Progenitor cell of endocrine pancreas (in vitro differentiated cells): ENCODE measurements at regions not wholly inside any gene's neighbourhood (a gene's known extent, or its start where the extent isn't known, plus 50 kb on each side); places are given as distances from the start of the nearest gene placed in this dataset.

Experiments
- DNase-seq: peaks from one replicate; pipeline ENCODE4 v3.0.0; 2021; ENCODE audit warnings: low spot score; ENCODE audit not compliant: unreplicated experiment
- H3K27ac Mint-ChIP-seq: 2 replicates; pipeline ENCODE4 v1.8.0; 2021; ENCODE audit warnings: mild to moderate bottlenecking, moderate library complexity, mixed read lengths
- H3K27me3 Mint-ChIP-seq: 2 replicates; pipeline ENCODE4 v1.8.0; 2021; ENCODE audit warnings: mixed read lengths
- H3K36me3 Mint-ChIP-seq: 2 replicates; pipeline ENCODE4 v1.8.0; 2022; ENCODE audit warnings: mixed read lengths; ENCODE audit not compliant: insufficient read depth
- H3K4me1 Mint-ChIP-seq: 2 replicates; pipeline ENCODE4 v1.8.0; 2021; ENCODE audit warnings: low read depth, mixed read lengths
- H3K4me3 Mint-ChIP-seq: 2 replicates; pipeline ENCODE4 v1.8.0; 2021; ENCODE audit warnings: low read depth, mild to moderate bottlenecking, moderate library complexity, mixed read lengths
- H3K9me3 Mint-ChIP-seq: 2 replicates; pipeline ENCODE4 v1.8.0; 2021; ENCODE audit warnings: low read depth, mixed read lengths
- TF ChIP-seq, protein P1 (sequence below): fragments of 200-600 bp; sonication (generic); IDR thresholded peaks from one replicate; pipeline ENCODE4 v1.5.0; 2021; ENCODE audit warnings: antibody characterized with exemption, mild to moderate bottlenecking; ENCODE audit not compliant: unreplicated experiment

DNA sequence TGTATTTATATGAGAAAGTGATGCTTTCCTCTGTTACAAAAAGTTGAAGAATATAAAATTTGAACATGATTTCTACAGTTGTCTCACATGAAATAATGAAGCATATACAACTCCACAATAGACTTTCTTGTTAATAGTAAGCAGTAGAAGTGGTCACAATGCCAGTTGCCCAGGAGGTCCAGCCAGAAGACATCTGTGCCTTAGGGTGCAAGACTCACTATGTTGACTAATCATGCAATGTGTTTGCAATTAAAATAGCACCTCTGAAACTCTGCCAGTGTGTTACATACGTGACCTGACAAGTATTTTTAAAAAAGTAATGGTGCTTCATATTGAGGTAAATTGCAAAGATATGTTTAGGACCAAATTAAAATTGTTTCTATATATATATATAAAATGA lies 547.2 kb downstream of the ETV1 start:
- DNase-seq: no peak
- H3K27ac Mint-ChIP-seq: no peak overlapping the region
- TF ChIP-seq, protein P1, sequence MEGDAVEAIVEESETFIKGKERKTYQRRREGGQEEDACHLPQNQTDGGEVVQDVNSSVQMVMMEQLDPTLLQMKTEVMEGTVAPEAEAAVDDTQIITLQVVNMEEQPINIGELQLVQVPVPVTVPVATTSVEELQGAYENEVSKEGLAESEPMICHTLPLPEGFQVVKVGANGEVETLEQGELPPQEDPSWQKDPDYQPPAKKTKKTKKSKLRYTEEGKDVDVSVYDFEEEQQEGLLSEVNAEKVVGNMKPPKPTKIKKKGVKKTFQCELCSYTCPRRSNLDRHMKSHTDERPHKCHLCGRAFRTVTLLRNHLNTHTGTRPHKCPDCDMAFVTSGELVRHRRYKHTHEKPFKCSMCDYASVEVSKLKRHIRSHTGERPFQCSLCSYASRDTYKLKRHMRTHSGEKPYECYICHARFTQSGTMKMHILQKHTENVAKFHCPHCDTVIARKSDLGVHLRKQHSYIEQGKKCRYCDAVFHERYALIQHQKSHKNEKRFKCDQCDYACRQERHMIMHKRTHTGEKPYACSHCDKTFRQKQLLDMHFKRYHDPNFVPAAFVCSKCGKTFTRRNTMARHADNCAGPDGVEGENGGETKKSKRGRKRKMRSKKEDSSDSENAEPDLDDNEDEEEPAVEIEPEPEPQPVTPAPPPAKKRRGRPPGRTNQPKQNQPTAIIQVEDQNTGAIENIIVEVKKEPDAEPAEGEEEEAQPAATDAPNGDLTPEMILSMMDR: no peak
- peaks cover 2% of the 10 kb centered on the region for H3K36me3 Mint-ChIP-seq
- H3K4me3 Mint-ChIP-seq: no peak overlapping the region
- peaks cover 6% of the 10 kb centered on the region for H3K9me3 Mint-ChIP-seq
- H3K4me1 Mint-ChIP-seq: no peaks in the 10 kb centered on the region
- no peaks in the 10 kb centered on the region for H3K27me3 Mint-ChIP-seq

DNA sequence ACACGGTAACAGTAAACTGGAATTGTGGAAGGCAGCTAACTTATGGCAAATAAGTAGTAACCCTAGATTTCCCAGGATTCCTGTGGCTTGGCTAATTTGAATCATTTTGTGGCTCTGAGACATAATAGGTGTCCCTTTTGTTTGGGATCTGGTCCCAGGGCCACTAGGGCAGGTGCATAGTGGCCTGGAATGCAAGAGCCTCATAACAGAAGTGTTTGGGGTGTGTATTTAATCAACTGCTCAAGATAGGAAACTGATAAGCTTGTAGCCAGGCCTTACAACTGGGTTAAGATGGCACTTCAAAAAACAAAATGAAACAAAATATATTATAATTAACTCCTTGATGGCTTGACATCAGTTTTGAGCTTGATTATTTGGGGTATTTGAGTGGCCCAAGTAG lies 541.8 kb downstream of the ETV1 start:
- H3K27ac Mint-ChIP-seq: no peak overlapping the region
- peaks cover 4% of the 10 kb centered on the region for H3K9me3 Mint-ChIP-seq
- no peaks in the 10 kb centered on the region for H3K36me3 Mint-ChIP-seq
- no peaks in the 10 kb centered on the region for H3K4me1 Mint-ChIP-seq
- TF ChIP-seq, protein P1: no peak
- no peak for DNase-seq
- H3K4me3 Mint-ChIP-seq: no peak overlapping the region
- H3K27me3 Mint-ChIP-seq: no peaks in the 10 kb centered on the region

DNA sequence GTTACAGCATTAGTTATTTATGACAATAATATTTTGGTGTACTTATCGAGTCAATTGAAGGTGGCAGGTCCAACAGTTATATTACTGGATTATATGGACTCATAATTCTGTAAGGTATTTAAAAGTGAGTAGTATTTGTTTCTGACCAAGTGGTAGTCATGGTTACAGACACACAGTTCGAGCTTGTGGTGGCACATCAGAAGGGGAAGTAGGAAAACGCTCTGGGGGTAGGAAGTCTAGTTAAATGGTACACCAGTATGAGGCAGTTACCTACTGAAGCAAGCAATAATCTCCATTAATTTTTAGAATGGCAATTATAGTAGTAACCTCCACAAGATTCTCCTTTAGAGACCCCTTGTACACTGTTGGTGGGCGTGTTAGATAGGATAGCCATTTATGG lies 541.2 kb downstream of the ETV1 start:
- no peak for DNase-seq
- Mint-ChIP-seq H3K9me3 (peaks cover 4% of the 10 kb centered on the region), H3K36me3 (no peaks in the 10 kb centered on the region), H3K27ac (no peak overlapping the region), H3K27me3 (no peaks in the 10 kb centered on the region), H3K4me3 (no peak overlapping the region), H3K4me1 (no peaks in the 10 kb centered on the region)
- TF ChIP-seq, protein P1: no peak

DNA sequence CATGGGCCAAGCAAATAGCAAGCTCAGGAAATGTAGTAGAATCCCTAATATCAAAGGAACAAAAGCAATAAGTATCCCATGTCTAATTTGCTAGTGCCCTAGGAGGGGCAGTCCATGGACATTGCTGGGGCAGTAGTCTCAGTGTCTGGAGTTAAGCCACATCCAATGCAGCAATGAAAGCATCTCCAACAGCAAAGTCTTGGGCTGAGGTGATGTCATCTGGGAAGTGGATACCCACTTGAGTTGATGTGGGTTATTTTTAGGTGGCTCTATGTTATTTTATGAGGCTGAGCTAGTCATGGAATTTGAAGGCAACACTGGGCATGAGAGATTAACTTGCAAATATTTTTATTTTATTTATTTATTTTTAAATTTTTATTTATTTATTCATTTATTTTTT lies 540.0 kb downstream of the ETV1 start:
- Mint-ChIP-seq H3K36me3 (no peaks in the 10 kb centered on the region), H3K4me3 (no peak overlapping the region), H3K4me1 (no peaks in the 10 kb centered on the region), H3K27ac (no peak overlapping the region), H3K9me3 (peaks cover 4% of the 10 kb centered on the region), H3K27me3 (no peaks in the 10 kb centered on the region)
- TF ChIP-seq, protein P1: no peak
- DNase-seq: no peak

DNA sequence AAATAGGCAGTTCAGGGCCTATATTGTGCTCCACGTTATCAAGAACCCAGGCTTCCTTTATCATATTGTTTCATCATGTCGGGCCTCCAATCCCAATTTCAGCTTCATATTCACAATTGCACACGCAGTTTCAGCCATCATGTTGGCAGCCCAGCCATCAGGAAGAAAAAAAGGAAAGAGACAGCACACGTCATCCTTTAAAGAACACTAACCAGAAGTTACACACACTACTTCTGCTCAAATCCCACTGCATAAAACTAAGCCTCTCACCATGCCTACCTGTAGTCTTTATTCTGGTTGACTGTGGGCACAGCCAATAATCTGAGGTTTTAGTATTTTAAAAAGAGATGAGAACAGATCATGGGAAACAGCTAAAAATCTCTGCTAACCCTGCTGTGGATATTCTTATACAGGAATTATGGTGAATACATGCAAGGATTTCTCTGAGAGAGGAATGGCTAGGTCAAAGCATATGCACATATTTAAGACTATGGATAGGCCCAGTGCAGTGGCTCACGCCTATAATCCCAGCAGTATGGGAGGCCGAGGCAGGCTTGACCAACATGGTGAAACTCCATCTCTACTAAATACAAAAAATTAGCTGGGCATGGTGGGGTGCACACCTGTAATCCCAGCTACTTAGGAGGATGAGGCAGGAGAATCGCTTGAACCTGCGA lies 534.4 kb downstream of the ETV1 start:
- H3K4me3 Mint-ChIP-seq: no peak overlapping the region
- TF ChIP-seq, protein P1: no peak

More for the DNA sequence above, 534.4 kb downstream of the ETV1 start:
- H3K4me1 Mint-ChIP-seq: no peaks in the 10 kb centered on the region
- no peaks in the 10 kb centered on the region for H3K36me3 Mint-ChIP-seq
- H3K27me3 Mint-ChIP-seq: no peaks in the 10 kb centered on the region
- peaks cover 4% of the 10 kb centered on the region for H3K9me3 Mint-ChIP-seq
- no peak for DNase-seq
- no peak overlapping the region for H3K27ac Mint-ChIP-seq
